H9 (cell line): ENCODE measurements at regions not wholly inside any gene's neighbourhood (a gene's known extent, or its start where the extent isn't known, plus 50 kb on each side); places are given as distances from the start of the nearest gene placed in this dataset.

Experiments
- DNase-seq: peaks from one replicate; pipeline ENCODE4 v3.0.0-alpha.2; 2017
- H2AFZ ChIP-seq: one replicate; pipeline ENCODE4 v1.6.1; 2013; ENCODE audit warnings: mild to moderate bottlenecking, low read length, control low read depth, moderate library complexity
- H2AK5ac ChIP-seq: 2 replicates; pipeline ENCODE4 v1.6.1; 2013; ENCODE audit warnings: low read length, control low read depth, mixed read lengths; ENCODE audit not compliant: insufficient read length
- H2BK120ac ChIP-seq: one replicate; pipeline ENCODE4 v1.6.1; 2013; ENCODE audit warnings: low read depth, mild to moderate bottlenecking, low read length, control low read depth, inconsistent platforms; ENCODE audit not compliant: poor library complexity, severe bottlenecking
- H2BK12ac ChIP-seq: 2 replicates; pipeline ENCODE4 v1.6.1; 2013; ENCODE audit warnings: low read length, control low read depth, mixed read lengths, low read depth; ENCODE audit not compliant: insufficient read length
- H2BK15ac ChIP-seq: 2 replicates; pipeline ENCODE4 v1.6.1; 2013; ENCODE audit warnings: low read depth, low read length, control low read depth
- H2BK20ac ChIP-seq: one replicate; pipeline ENCODE4 v1.6.1; 2013; ENCODE audit warnings: low read depth, mild to moderate bottlenecking, low read length, control low read depth, inconsistent platforms; ENCODE audit not compliant: poor library complexity, severe bottlenecking
- H2BK5ac ChIP-seq: 2 replicates; pipeline ENCODE4 v1.6.1; 2013; ENCODE audit warnings: low read length, control low read depth, mixed read lengths; ENCODE audit not compliant: insufficient read length
- H3K14ac ChIP-seq: 2 replicates; pipeline ENCODE4 v1.6.1; 2013; ENCODE audit warnings: low read length, control low read depth; ENCODE audit not compliant: insufficient read depth
- H3K18ac ChIP-seq: 2 replicates; pipeline ENCODE4 v1.6.1; 2013; ENCODE audit warnings: low read depth, mild to moderate bottlenecking, mixed read lengths, low read length, control low read depth; ENCODE audit not compliant: insufficient read length
- H3K23ac ChIP-seq: 2 replicates; pipeline ENCODE4 v1.6.1; 2013; ENCODE audit warnings: low read length, control low read depth, mixed read lengths, low read depth; ENCODE audit not compliant: insufficient read length
- H3K23me2 ChIP-seq: 2 replicates; pipeline ENCODE4 v1.6.1; 2013; ENCODE audit warnings: low read depth, mild to moderate bottlenecking, mixed read lengths, low read length, control low read depth; ENCODE audit not compliant: insufficient read length, poor library complexity, severe bottlenecking
- H3K27ac ChIP-seq: 2 replicates; pipeline ENCODE4 v1.5.1; 2013; ENCODE audit warnings: low read length, control low read depth, mixed read lengths, low read depth; ENCODE audit not compliant: insufficient read length
- H3K27me3 ChIP-seq: 2 replicates; pipeline ENCODE4 v1.6.1; 2013; ENCODE audit warnings: low read length, control low read depth, inconsistent platforms; ENCODE audit not compliant: insufficient read depth
- H3K4ac ChIP-seq: 2 replicates; pipeline ENCODE4 v1.6.1; 2013; ENCODE audit warnings: low read depth, mild to moderate bottlenecking, control low read depth, inconsistent platforms, low read length, moderate library complexity
- H3K4me1 ChIP-seq: 2 replicates; pipeline ENCODE4 v1.6.1; 2013; ENCODE audit warnings: low read length, control low read depth, inconsistent platforms; ENCODE audit not compliant: insufficient read depth
- H3K4me2 ChIP-seq: 2 replicates; pipeline ENCODE4 v1.6.1; 2013; ENCODE audit warnings: low read length, control low read depth, mixed read lengths; ENCODE audit not compliant: insufficient read length, insufficient read depth
- H3K56ac ChIP-seq: 2 replicates; pipeline ENCODE4 v1.6.1; 2013; ENCODE audit warnings: low read depth, mild to moderate bottlenecking, mixed read lengths, low read length, control low read depth; ENCODE audit not compliant: insufficient read length
- H3K79me1 ChIP-seq: 2 replicates; pipeline ENCODE4 v1.6.1; 2013; ENCODE audit warnings: low read depth, mild to moderate bottlenecking, moderate library complexity, low read length, control low read depth, inconsistent platforms; ENCODE audit not compliant: insufficient read depth, poor library complexity, severe bottlenecking
- H3K79me2 ChIP-seq: 2 replicates; pipeline ENCODE4 v1.6.1; 2013; ENCODE audit warnings: low read length, control low read depth, inconsistent platforms; ENCODE audit not compliant: insufficient read depth
- H3K9ac ChIP-seq: 2 replicates; pipeline ENCODE4 v1.6.1; 2013; ENCODE audit warnings: low read length, control low read depth, mixed read lengths; ENCODE audit not compliant: insufficient read length; ENCODE audit errors: extremely low read depth
- H3K9me3 ChIP-seq: one replicate; pipeline ENCODE4 v1.6.1; 2013; ENCODE audit warnings: low read depth, low read length, inconsistent platforms; ENCODE audit not compliant: control insufficient read depth
- H3T11ph ChIP-seq: one replicate; pipeline ENCODE4 v1.6.1; 2013; ENCODE audit warnings: mild to moderate bottlenecking, low read length, control low read depth, inconsistent platforms
- H4K20me1 ChIP-seq: one replicate; pipeline ENCODE4 v1.6.1; 2013; ENCODE audit not compliant: control insufficient read depth, insufficient read length, insufficient read depth
- H4K5ac ChIP-seq: 2 replicates; pipeline ENCODE4 v1.6.1; 2013; ENCODE audit warnings: low read depth, mild to moderate bottlenecking, mixed read lengths, low read length, control low read depth; ENCODE audit not compliant: insufficient read length
- H4K8ac ChIP-seq: replicated peaks from 2 replicates; pipeline ENCODE4 v1.6.1; 2013; ENCODE audit warnings: low read length, control low read depth, mixed read lengths, low read depth; ENCODE audit not compliant: insufficient read length
- H4K91ac ChIP-seq: 2 replicates; pipeline ENCODE4 v1.6.1; 2013; ENCODE audit warnings: low read depth, mild to moderate bottlenecking, moderate library complexity, mixed read lengths, low read length, control low read depth; ENCODE audit not compliant: insufficient read length
- H3K27ac Mint-ChIP-seq, 3 experiments: 2 replicates in 2 of 3; 3 replicates in 1 of 3; pipeline ENCODE4 v1.8.0; 2020 to 2021; ENCODE audit warnings: mixed read lengths in 3 of 3, mild to moderate bottlenecking in 1 of 3, moderate library complexity in 1 of 3
- H3K27me3 Mint-ChIP-seq: 2 replicates; pipeline ENCODE4 v1.8.0; 2021; ENCODE audit warnings: low read depth, mild to moderate bottlenecking, moderate library complexity, mixed read lengths
- H3K36me3 Mint-ChIP-seq, 3 experiments: 2 replicates in 2 of 3; 3 replicates in 1 of 3; pipeline ENCODE4 v1.8.0; 2020 to 2021; ENCODE audit warnings: low read depth in 3 of 3, mixed read lengths in 3 of 3; ENCODE audit not compliant: insufficient read depth in 1 of 3
- H3K4me1 Mint-ChIP-seq, 2 experiments: 2 replicates each; pipeline ENCODE4 v1.8.0; 2020; ENCODE audit warnings: mixed read lengths in 2 of 2
- H3K4me3 Mint-ChIP-seq, 2 experiments: 2 replicates in 1 of 2; 3 replicates in 1 of 2; pipeline ENCODE4 v1.8.0; 2020 to 2021; ENCODE audit warnings: mild to moderate bottlenecking in 2 of 2, mixed read lengths in 2 of 2, moderate library complexity in 1 of 2
- H3K9me3 Mint-ChIP-seq, 2 experiments: 2 replicates in 1 of 2; 3 replicates in 1 of 2; pipeline ENCODE4 v1.8.0; 2020; ENCODE audit warnings: mild to moderate bottlenecking in 2 of 2, mixed read lengths in 2 of 2, moderate library complexity in 1 of 2
- WGBS: extraction: QIAGEN DNeasy Blood & Tissue Kit; methylation state at CpG from one replicate; pipeline ENCODE4 v1.1.7; 2013; ENCODE audit warnings: missing lambda C conversion rate, low lambda C conversion rate, mixed read lengths; ENCODE audit not compliant: insufficient read length; ENCODE audit errors: extremely low coverage; 5-methylcytosine and 5-hydroxymethylcytosine counted together
- TF ChIP-seq, protein P1 (sequence below): fragments of 200-600 bp; sonication (generic); conservative IDR thresholded peaks from 3 replicates; pipeline ENCODE4 v1.8.0; 2021; ENCODE audit warnings: antibody characterized with exemption, mild to moderate bottlenecking

DNA sequence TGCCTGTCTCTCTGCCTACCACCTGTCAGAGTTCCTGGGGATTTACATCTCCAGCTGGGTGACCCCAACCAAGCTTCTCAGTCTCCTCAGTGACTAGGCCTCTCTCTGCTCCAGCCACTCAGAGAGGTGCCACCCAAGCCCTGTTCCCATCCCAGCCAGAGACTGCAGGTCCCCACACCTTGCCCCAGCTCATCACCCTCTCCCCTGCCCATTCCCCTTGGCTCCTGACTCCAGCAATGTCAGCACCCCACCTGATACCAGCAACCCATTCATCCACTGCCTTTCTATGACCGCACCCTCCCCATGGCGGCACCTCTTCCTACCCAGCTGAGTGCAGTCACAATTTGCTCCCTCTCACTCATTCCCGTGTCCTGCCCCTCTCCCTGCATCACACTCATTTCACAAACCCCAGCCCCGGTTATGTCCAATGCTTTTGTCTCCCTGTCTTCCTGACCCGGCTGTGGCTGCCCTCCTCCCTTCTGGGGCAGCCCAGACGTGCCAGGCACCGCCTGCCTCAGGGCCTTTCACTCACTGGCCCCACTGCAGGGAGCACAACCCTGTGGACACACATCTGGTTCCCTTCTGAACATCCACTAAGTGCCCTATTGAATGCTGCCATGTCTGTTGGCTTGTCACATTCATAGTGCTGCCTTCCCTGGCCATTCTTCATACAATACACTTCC, 494.8 kb upstream of the HS6ST1 start:
- no peak overlapping the region for H3K56ac ChIP-seq
- Mint-ChIP-seq H3K4me1 (peaks cover 20 to 25% of the 10 kb centered on the region in 2 experiments), H3K9me3 (peaks cover 8 to 15% of the 10 kb centered on the region in 2 experiments), H3K27me3 (no peaks in the 10 kb centered on the region; the same call in 1 of the 2 replicates), H3K4me3 (no peak overlapping the region; a peak in 1 of 5 replicates), H3K36me3 (peaks cover 0 to 4% (median 0%) of the 10 kb centered on the region in 3 experiments; a peak in 2 of 7 replicates), H3K27ac (peak overlapping the region in 1 of 3 experiments; percentile 44; a peak in 1 of 7 replicates)
- no peaks in the 10 kb centered on the region for H3K9me3 ChIP-seq
- H3K4me2 ChIP-seq: no peak overlapping the region
- no peaks in the 10 kb centered on the region for H3K23me2 ChIP-seq
- no peak overlapping the region for H2AK5ac ChIP-seq
- H3K4ac ChIP-seq: no peak overlapping the region
- H3K14ac ChIP-seq: no peak overlapping the region; the same call in 1 of the 2 replicates
- H4K91ac ChIP-seq: no peak overlapping the region
- H4K5ac ChIP-seq: no peak overlapping the region
- no peak overlapping the region for H3K9ac ChIP-seq
- no peak for DNase-seq
- no peak overlapping the region for H4K8ac ChIP-seq
- no peak overlapping the region for H2BK15ac ChIP-seq
- WGBS: no CpG with 5 or more reads among the region's 7 CpGs
- no peak overlapping the region for H2BK5ac ChIP-seq
- no peak overlapping the region for H3T11ph ChIP-seq
- H3K79me2 ChIP-seq: no peaks in the 10 kb centered on the region
- no peak overlapping the region for H2AFZ ChIP-seq
- no peaks in the 10 kb centered on the region for H3K79me1 ChIP-seq
- no peak overlapping the region for H2BK20ac ChIP-seq
- H4K20me1 ChIP-seq: no peaks in the 10 kb centered on the region
- no peaks in the 10 kb centered on the region for H3K4me1 ChIP-seq
- H2BK12ac ChIP-seq: no peak overlapping the region
- no peaks in the 10 kb centered on the region for H3K27me3 ChIP-seq
- H3K18ac ChIP-seq: no peak overlapping the region
- H3K23ac ChIP-seq: no peak overlapping the region
- H2BK120ac ChIP-seq: no peak overlapping the region
- H3K27ac ChIP-seq: no peak overlapping the region
- TF ChIP-seq, protein P1, sequence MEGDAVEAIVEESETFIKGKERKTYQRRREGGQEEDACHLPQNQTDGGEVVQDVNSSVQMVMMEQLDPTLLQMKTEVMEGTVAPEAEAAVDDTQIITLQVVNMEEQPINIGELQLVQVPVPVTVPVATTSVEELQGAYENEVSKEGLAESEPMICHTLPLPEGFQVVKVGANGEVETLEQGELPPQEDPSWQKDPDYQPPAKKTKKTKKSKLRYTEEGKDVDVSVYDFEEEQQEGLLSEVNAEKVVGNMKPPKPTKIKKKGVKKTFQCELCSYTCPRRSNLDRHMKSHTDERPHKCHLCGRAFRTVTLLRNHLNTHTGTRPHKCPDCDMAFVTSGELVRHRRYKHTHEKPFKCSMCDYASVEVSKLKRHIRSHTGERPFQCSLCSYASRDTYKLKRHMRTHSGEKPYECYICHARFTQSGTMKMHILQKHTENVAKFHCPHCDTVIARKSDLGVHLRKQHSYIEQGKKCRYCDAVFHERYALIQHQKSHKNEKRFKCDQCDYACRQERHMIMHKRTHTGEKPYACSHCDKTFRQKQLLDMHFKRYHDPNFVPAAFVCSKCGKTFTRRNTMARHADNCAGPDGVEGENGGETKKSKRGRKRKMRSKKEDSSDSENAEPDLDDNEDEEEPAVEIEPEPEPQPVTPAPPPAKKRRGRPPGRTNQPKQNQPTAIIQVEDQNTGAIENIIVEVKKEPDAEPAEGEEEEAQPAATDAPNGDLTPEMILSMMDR: no peak
